ENCODE measurements at regions not wholly inside any gene's neighbourhood (a gene's known extent, or its start where the extent isn't known, plus 50 kb on each side); places are given as distances from the start of the nearest gene placed in this dataset.

GRCh38 chr21:41559658-41560631, 52.0 kb upstream of the TMPRSS2 start:
- TF ChIP-seq CTCF (IDR thresholded peaks at IDR 0.05) = no peak
- no peak for TF ChIP-seq EZH2 (IDR thresholded peaks at IDR 0.05)
- TF ChIP-seq EZH2phosphoT487 (IDR thresholded peaks at IDR 0.05) = no peak

All from neural progenitor cell (in vitro differentiated cells).